K562 (cell line): ENCODE measurements at regions not wholly inside any gene's neighbourhood (a gene's known extent, or its start where the extent isn't known, plus 50 kb on each side); places are given as distances from the start of the nearest gene placed in this dataset.

ENCODE experiments used
- ARNT ChIP-seq, 2 experiments: fragments of 450-650 bp; IDR thresholded peaks; 2 replicates each; pipeline ENCODE4 v1.6.1; 2016; ENCODE audit warnings: mild to moderate bottlenecking in 1 of 2
- BRF1 ChIP-seq: IDR thresholded peaks from 3 replicates; pipeline ENCODE4 v1.6.1; 2011; ENCODE audit warnings: borderline replicate concordance, mild to moderate bottlenecking; ENCODE audit not compliant: insufficient read length; ENCODE audit errors: extremely low read depth
- CBX1 ChIP-seq: sonication (generic); IDR thresholded peaks from 2 replicates; pipeline ENCODE4 v1.6.1; 2016; ENCODE audit warnings: antibody characterized with exemption, low read depth, mild to moderate bottlenecking
- CTCF ChIP-seq, 3 experiments: IDR thresholded peaks in 2 of 3; conservative IDR thresholded peaks in 1 of 3; 2 replicates each; pipeline ENCODE4 v1.5.1; 2011 to 2012; ENCODE audit warnings: low read length in 3 of 3, mild to moderate bottlenecking in 3 of 3, control low read depth in 2 of 3, improper control_type of control experiment in 1 of 3, inconsistent platforms in 1 of 3, low read depth in 1 of 3, mixed read lengths in 1 of 3, moderate library complexity in 1 of 3; ENCODE audit not compliant: insufficient read depth in 2 of 3
- IRF2 ChIP-seq: sonication (generic); formaldehyde crosslinking; IDR thresholded peaks from 2 replicates; pipeline ENCODE4 v1.8.1; 2022; ENCODE audit warnings: mild to moderate bottlenecking, missing genetic modification reagents
- NRF1 ChIP-seq, 2 experiments: fragments of 450-650 bp; IDR thresholded peaks in 1 of 2; conservative IDR thresholded peaks in 1 of 2; 2 replicates each; pipeline ENCODE4 v1.6.1; 2014; ENCODE audit warnings: mild to moderate bottlenecking in 2 of 2
- RAD51 ChIP-seq: fragments of 450-650 bp; IDR thresholded peaks from 2 replicates; pipeline ENCODE4 v1.7.1; 2016; ENCODE audit warnings: low read depth, mild to moderate bottlenecking, borderline replicate concordance
- ZNF384 ChIP-seq: IDR thresholded peaks from 2 replicates; pipeline ENCODE4 v1.6.1; 2012; ENCODE audit warnings: low read depth, low read length, improper control_type of control experiment

- TF ChIP-seq RAD51 (no peak), NRF1 (conservative IDR thresholded peaks at IDR 0.05 in 1 of 2, IDR thresholded peaks at IDR 0.05 in 1 of 2) (no peak), CBX1 (no peak), ARNT (IDR thresholded peaks at IDR 0.05) (no peak), BRF1 (no peak), CTCF (IDR thresholded peaks at IDR 0.05 in 2 of 3, conservative IDR thresholded peaks at IDR 0.05 in 1 of 3; ENCODE audit: insufficient read depth in 2 of 3, low read depth in 1 of 3, low read length in 3 of 3) (no peak), IRF2 (CRISPR knock-in tag) (no peak), ZNF384 (no peak)
These were observed 195.5 kb downstream of the DLL1 start for GRCh38 chr6:170095273-170095981.
